ENCODE measurements at regions not wholly inside any gene's neighbourhood (a gene's known extent, or its start where the extent isn't known, plus 50 kb on each side); places are given as distances from the start of the nearest gene placed in this dataset.

GRCh38 chr1:186577633-186578032 is 102.6 kb downstream of the PTGS2 start:
- TF ChIP-seq CTCF (IDR thresholded peaks at IDR 0.05; ENCODE audit: low read length) (no peak), EZH2 (optimal IDR thresholded peaks at IDR 0.05; ENCODE audit: low read depth, low read length) (no peak)

All from MM.1S (cell line).